Calu3 (cell line): ENCODE measurements at regions not wholly inside any gene's neighbourhood (a gene's known extent, or its start where the extent isn't known, plus 50 kb on each side); places are given as distances from the start of the nearest gene placed in this dataset.

Experiments
- BruUV-seq: library from RNA; stranded (reverse); fragments of 400-500 nt; replicated peaks from 2 replicates; lab custom pipeline; 2021; lab: Mats Ljungman, UMichigan
- CTCF ChIA-PET: fragments of 300-600 bp; sonication (Branson Sonifier 250); formaldehyde crosslinking; loops from one replicate; lab custom pipeline; 2022; ENCODE audit warnings: antibody characterized with exemption; lab: Charles Lee
- DNase-seq: peaks from one replicate; pipeline ENCODE4 v3.0.0; 2022
- H3K27ac Mint-ChIP-seq: one replicate; pipeline ENCODE4 v1.8.0; 2022; ENCODE audit warnings: mixed read lengths; ENCODE audit not compliant: unreplicated experiment
- H3K27me3 Mint-ChIP-seq: one replicate; pipeline ENCODE4 v1.8.0; 2022; ENCODE audit warnings: mixed read lengths; ENCODE audit not compliant: unreplicated experiment
- H3K36me3 Mint-ChIP-seq: one replicate; pipeline ENCODE4 v1.8.0; 2022; ENCODE audit warnings: mild to moderate bottlenecking, moderate library complexity, mixed read lengths; ENCODE audit not compliant: insufficient read depth, unreplicated experiment
- H3K4me1 Mint-ChIP-seq: one replicate; pipeline ENCODE4 v1.8.0; 2022; ENCODE audit warnings: mild to moderate bottlenecking, low read depth, mixed read lengths; ENCODE audit not compliant: unreplicated experiment
- H3K4me3 Mint-ChIP-seq: one replicate; pipeline ENCODE4 v1.8.0; 2022; ENCODE audit warnings: mild to moderate bottlenecking, low read depth, moderate library complexity, mixed read lengths; ENCODE audit not compliant: unreplicated experiment
- H3K9me3 Mint-ChIP-seq: one replicate; pipeline ENCODE4 v1.8.0; 2022; ENCODE audit warnings: low read depth, mixed read lengths; ENCODE audit not compliant: unreplicated experiment
- intact Hi-C: fragments of 100-400 bp; cut with micrococcal nuclease; formaldehyde crosslinking; loops from one replicate; pipeline ENCODE4 v1.10.0; 2022; ENCODE audit not compliant: unreplicated experiment
- TF ChIP-seq, protein P1 (sequence below): fragments of 200-600 bp; IDR thresholded peaks from one replicate; pipeline ENCODE4 v1.8.0; 2022; ENCODE audit warnings: antibody characterized with exemption; ENCODE audit not compliant: unreplicated experiment

DNA sequence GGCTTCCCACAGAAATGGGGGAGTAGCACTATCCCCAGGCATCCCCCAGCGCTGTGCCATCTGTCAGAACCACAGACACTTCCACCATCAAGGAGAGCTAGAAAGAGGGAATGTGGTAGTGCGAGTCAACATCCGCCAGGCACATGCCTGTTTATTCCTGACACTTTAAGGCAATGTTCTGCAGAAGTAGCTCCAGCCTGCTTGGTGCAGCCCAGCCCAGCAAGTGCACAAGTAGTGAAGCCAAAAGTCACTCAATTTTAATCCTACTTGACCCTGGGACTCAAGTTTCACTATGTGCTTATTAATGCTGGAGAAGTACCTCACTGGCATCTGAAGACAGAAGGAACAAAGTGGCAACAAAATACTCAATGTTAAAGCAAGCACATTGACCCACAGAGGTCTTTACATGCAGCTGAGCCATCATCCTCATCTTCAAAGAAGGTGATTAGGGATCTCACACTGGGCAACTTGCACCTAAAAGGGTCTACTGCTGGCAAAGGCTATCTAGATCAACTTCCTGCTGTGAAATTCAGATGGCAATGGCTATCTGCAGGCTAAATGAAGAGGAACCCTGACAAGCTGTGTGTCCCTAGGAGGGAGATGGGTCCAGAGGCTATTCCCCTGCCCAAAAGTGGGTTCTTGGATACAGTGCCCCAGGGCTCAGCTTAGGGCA is 61.4 kb upstream of the CLDN18 start:
- DNase-seq = no peak
- H3K4me1 Mint-ChIP-seq = peaks cover 7% of the 10 kb centered on the region
- intact Hi-C loops = loop anchor here (10.0 kb wide), 2 partner anchors 154 to 714 kb away; no protein-coding TSS in a partner anchor
- no peak overlapping the region for H3K27ac Mint-ChIP-seq
- TF ChIP-seq, protein P1, sequence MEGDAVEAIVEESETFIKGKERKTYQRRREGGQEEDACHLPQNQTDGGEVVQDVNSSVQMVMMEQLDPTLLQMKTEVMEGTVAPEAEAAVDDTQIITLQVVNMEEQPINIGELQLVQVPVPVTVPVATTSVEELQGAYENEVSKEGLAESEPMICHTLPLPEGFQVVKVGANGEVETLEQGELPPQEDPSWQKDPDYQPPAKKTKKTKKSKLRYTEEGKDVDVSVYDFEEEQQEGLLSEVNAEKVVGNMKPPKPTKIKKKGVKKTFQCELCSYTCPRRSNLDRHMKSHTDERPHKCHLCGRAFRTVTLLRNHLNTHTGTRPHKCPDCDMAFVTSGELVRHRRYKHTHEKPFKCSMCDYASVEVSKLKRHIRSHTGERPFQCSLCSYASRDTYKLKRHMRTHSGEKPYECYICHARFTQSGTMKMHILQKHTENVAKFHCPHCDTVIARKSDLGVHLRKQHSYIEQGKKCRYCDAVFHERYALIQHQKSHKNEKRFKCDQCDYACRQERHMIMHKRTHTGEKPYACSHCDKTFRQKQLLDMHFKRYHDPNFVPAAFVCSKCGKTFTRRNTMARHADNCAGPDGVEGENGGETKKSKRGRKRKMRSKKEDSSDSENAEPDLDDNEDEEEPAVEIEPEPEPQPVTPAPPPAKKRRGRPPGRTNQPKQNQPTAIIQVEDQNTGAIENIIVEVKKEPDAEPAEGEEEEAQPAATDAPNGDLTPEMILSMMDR = no peak
- no peaks in the 10 kb centered on the region for H3K36me3 Mint-ChIP-seq
- peaks cover 13% of the 10 kb centered on the region for H3K27me3 Mint-ChIP-seq
- H3K4me3 Mint-ChIP-seq = no peak overlapping the region
- no peaks in the 10 kb centered on the region for H3K9me3 Mint-ChIP-seq
- CTCF ChIA-PET = interaction anchor here (1.1 to 2.7 kb wide), 2 partner anchors 239 to 844 kb away, joined by 3 to 10 read pairs; no protein-coding TSS in a partner anchor
- BruUV-seq = no TSS peak

DNA sequence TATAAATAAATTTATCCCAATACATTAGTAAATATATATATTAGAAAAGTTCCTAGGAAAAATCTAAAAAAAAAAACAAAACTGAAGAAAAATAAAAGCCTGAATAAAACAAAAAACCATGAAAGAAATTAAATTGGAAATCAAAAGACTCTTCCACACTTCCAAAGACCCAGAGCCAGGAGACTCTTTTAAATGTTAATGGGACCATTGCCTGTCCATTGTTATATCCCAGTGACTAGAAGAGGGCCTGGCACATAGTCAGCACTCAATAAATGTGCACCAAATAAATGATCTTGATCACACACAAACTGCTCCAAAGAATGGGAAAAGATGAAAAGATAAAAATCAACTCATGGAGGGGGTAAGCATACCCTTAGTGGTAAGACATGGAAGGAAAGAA is 51.3 kb upstream of the CLDN18 start:
- TF ChIP-seq, protein P1 = no peak
- Mint-ChIP-seq H3K9me3 (peaks cover 6% of the 10 kb centered on the region), H3K36me3 (no peaks in the 10 kb centered on the region), H3K27ac (no peak overlapping the region), H3K4me3 (no peak overlapping the region), H3K4me1 (no peaks in the 10 kb centered on the region), H3K27me3 (no peaks in the 10 kb centered on the region)
- CTCF ChIA-PET = interaction anchor here (1.9 kb wide), 1 partner anchor 12 kb away, joined by 7 read pairs; no protein-coding TSS in a partner anchor
- no TSS peak for BruUV-seq
- intact Hi-C loops = no loop called here
- DNase-seq = no peak
